Endometrium (tissue), 2 donors: ENCODE measurements at regions not wholly inside any gene's neighbourhood (a gene's known extent, or its start where the extent isn't known, plus 50 kb on each side); places are given as distances from the start of the nearest gene placed in this dataset.
"Not testable (repeated sequence)": the region's sequence is repeated elsewhere in the genome, so short reads cannot be mapped to it uniquely, and the experiment has no call there.

Experiments used
- FAIRE-seq: peaks from 2 replicates; lab custom pipeline; 2012; peaks lifted over from hg19 to GRCh38; lab: Jason Lieb, UNC
- donor health status: control.
- donor health status: control.

GRCh38 chr5:37962389-37962788 is 122.5 kb upstream of the GDNF start:
- no peak for FAIRE-seq

GRCh38 chr5:37957218-37957617 is 117.4 kb upstream of the GDNF start:
- no peak for FAIRE-seq

- FAIRE-seq: no peak
Measured at GRCh38 chr5:37955748-37956147, 115.9 kb upstream of the GDNF start.

GRCh38 chr5:37954561-37954960 is 114.7 kb upstream of the GDNF start:
- FAIRE-seq: no peak

- FAIRE-seq: no peak
Measured at GRCh38 chr5:37951946-37952721, 112.3 kb upstream of the GDNF start.

- FAIRE-seq: no peak
Measured at GRCh38 chr5:37950436-37950835, 110.6 kb upstream of the GDNF start.

GRCh38 chr5:37945446-37945845 is 105.6 kb upstream of the GDNF start:
- FAIRE-seq: no peak

- not testable (repeated sequence) for FAIRE-seq
Measured at GRCh38 chr5:37943136-37943535, 103.3 kb upstream of the GDNF start.

- no peak for FAIRE-seq
Measured at GRCh38 chr5:37940931-37941623, 101.2 kb upstream of the GDNF start.

GRCh38 chr5:37938861-37939260 is 99.0 kb upstream of the GDNF start:
- FAIRE-seq: no peak

GRCh38 chr5:37938076-37938852 is 98.4 kb upstream of the GDNF start:
- no peak for FAIRE-seq

- FAIRE-seq: no peak
Measured at GRCh38 chr5:37936091-37936490, 96.2 kb upstream of the GDNF start.

GRCh38 chr5:37933576-37933975 is 93.7 kb upstream of the GDNF start:
- FAIRE-seq: peak; percentile 63

GRCh38 chr5:37932450-37932849 is 92.6 kb upstream of the GDNF start:
- no peak for FAIRE-seq

- FAIRE-seq: no peak
Measured at GRCh38 chr5:37931541-37931940, 91.7 kb upstream of the GDNF start.

GRCh38 chr5:37930350-37930749 is 90.5 kb upstream of the GDNF start:
- FAIRE-seq: no peak

- no peak for FAIRE-seq
Measured at GRCh38 chr5:37929791-37930190, 90.0 kb upstream of the GDNF start.

- FAIRE-seq: not testable (repeated sequence)
Measured at GRCh38 chr5:37927753-37928152, 87.9 kb upstream of the GDNF start.

- no peak for FAIRE-seq
Measured at GRCh38 chr5:37926732-37927131, 86.9 kb upstream of the GDNF start.

GRCh38 chr5:37921452-37921851 is 81.6 kb upstream of the GDNF start:
- FAIRE-seq: no peak

GRCh38 chr5:37918424-37918823 is 78.6 kb upstream of the GDNF start:
- no peak for FAIRE-seq

- no peak for FAIRE-seq
Measured at GRCh38 chr5:37916525-37916924, 76.7 kb upstream of the GDNF start.
